Kidney (tissue), 13 donors: ENCODE measurements at regions not wholly inside any gene's neighbourhood (a gene's known extent, or its start where the extent isn't known, plus 50 kb on each side); places are given as distances from the start of the nearest gene placed in this dataset.

Source experiments
- DNase-seq, 5 donors: peaks; one replicate each; pipeline ENCODE4 v3.0.0-alpha.2; 2013 to 2020
- FAIRE-seq: peaks from 2 replicates; lab custom pipeline; 2012; peaks lifted over from hg19 to GRCh38; lab: Jason Lieb, UNC
- H3K27ac ChIP-seq, 2 donors: one replicate each; pipeline ENCODE4 v1.7.0; 2013; ENCODE audit warnings: low read depth in 2 of 2, low read length in 2 of 2, inconsistent platforms in 1 of 2
- H3K27me3 ChIP-seq: one replicate; pipeline ENCODE4 v1.7.1; 2013; ENCODE audit warnings: low read length, inconsistent platforms; ENCODE audit not compliant: control insufficient read depth, insufficient read depth
- H3K36me3 ChIP-seq, 3 donors: one replicate each; pipeline versions ENCODE4 v1.7.0 to v1.7.1; 2013; ENCODE audit warnings: low read length in 3 of 3, control low read depth in 1 of 3, inconsistent platforms in 1 of 3; ENCODE audit not compliant: insufficient read depth in 3 of 3, control insufficient read depth in 2 of 3
- H3K4me1 ChIP-seq, 3 donors: one replicate each; pipeline versions ENCODE4 v1.7.0 to v1.7.1; 2013; ENCODE audit warnings: low read length in 3 of 3, inconsistent platforms in 1 of 3, low read depth in 1 of 3; ENCODE audit not compliant: control insufficient read depth in 2 of 3, insufficient read depth in 2 of 3
- H3K4me3 ChIP-seq, 3 donors: one replicate each; pipeline versions ENCODE4 v1.7.0 to v1.8.1; 2013; ENCODE audit warnings: low read length in 3 of 3, control low read depth in 1 of 3, inconsistent platforms in 1 of 3
- H3K9ac ChIP-seq, 3 donors: one replicate each; pipeline versions ENCODE4 v1.7.0 to v1.7.1; 2013; ENCODE audit warnings: low read length in 3 of 3, control low read depth in 1 of 3, inconsistent platforms in 1 of 3
- H3K9me3 ChIP-seq, 3 donors: one replicate each; pipeline versions ENCODE4 v1.7.0 to v1.7.1; 2013; ENCODE audit warnings: low read length in 3 of 3, control low read depth in 1 of 3, inconsistent platforms in 1 of 3; ENCODE audit not compliant: control insufficient read depth in 2 of 3, insufficient read depth in 1 of 3
- CTCF ChIP-seq: IDR thresholded peaks from 3 replicates; pipeline ENCODE4 v1.5.1; 2012; ENCODE audit warnings: mild to moderate bottlenecking, moderate library complexity, borderline replicate concordance; ENCODE audit not compliant: insufficient read depth; ENCODE audit errors: extremely low read depth
- intact Hi-C: fragments of 100-400 bp; cut with DNase I; formaldehyde crosslinking; loops from one replicate; pipeline ENCODE4 v1.11.1; 2022
- donor health status: control.
- donor health status: control.
- donor health status: control.
- donor health status: control.
- donor health status: control.
- donor health status: DM: yes; HTN: yes; CAD: no.
- donor health status: Normal renal cell carcinoma (clear cell type).

GRCh38 chr7:37527109-37527508 lies 78.4 kb upstream of the ELMO1 start:
- Histone ChIP-seq H3K9ac (no peak overlapping the region), H3K36me3 (no peaks in the 10 kb centered on the region), H3K4me1 (no peaks in the 10 kb centered on the region), H3K4me3 (no peak overlapping the region), H3K9me3 (no peaks in the 10 kb centered on the region), H3K27ac (no peak overlapping the region), H3K27me3 (no peaks in the 10 kb centered on the region)
- DNase-seq (no peak), FAIRE-seq (no peak)
- no peak for TF ChIP-seq CTCF
- intact Hi-C loops, result no loop called here

GRCh38 chr7:37531225-37531624 lies 82.6 kb upstream of the ELMO1 start:
- FAIRE-seq (no peak), DNase-seq (no peak)
- TF ChIP-seq CTCF, result no peak
- Histone ChIP-seq H3K27ac (no peak overlapping the region), H3K4me3 (no peak overlapping the region), H3K9ac (no peak overlapping the region), H3K4me1 (no peaks in the 10 kb centered on the region), H3K9me3 (no peaks in the 10 kb centered on the region), H3K27me3 (no peaks in the 10 kb centered on the region), H3K36me3 (no peaks in the 10 kb centered on the region)
- intact Hi-C loops, result no loop called here

GRCh38 chr7:37532636-37533035 lies 84.0 kb upstream of the ELMO1 start:
- DNase-seq (no peak), FAIRE-seq (no peak)
- no peaks in the 10 kb centered on the region for H3K36me3 ChIP-seq
- H3K9ac ChIP-seq, result no peak overlapping the region
- H3K9me3 ChIP-seq, result no peaks in the 10 kb centered on the region
- TF ChIP-seq CTCF, result no peak
- no peak overlapping the region for H3K27ac ChIP-seq
- no peak overlapping the region for H3K4me3 ChIP-seq
- H3K4me1 ChIP-seq, result peaks cover 0 to 2% (median 0%) of the 10 kb centered on the region in 3 donors
- no peaks in the 10 kb centered on the region for H3K27me3 ChIP-seq
- intact Hi-C loops, result no loop called here
